Astrocyte (in vitro differentiated cells and primary cell): ENCODE measurements at regions not wholly inside any gene's neighbourhood (a gene's known extent, or its start where the extent isn't known, plus 50 kb on each side); places are given as distances from the start of the nearest gene placed in this dataset.
"Not testable (repeated sequence)": the region's sequence is repeated elsewhere in the genome, so short reads cannot be mapped to it uniquely, and the experiment has no call there.

Source experiments
- DNase-seq: peaks from one replicate; pipeline ENCODE4 v3.0.0-alpha.2; 2010; ENCODE audit warnings: low read depth
- FAIRE-seq: peaks from 2 replicates; lab custom pipeline; 2011; peaks lifted over from hg19 to GRCh38; lab: Jason Lieb, UNC
- H2AFZ ChIP-seq: 2 replicates; pipeline ENCODE4 v1.6.0; 2012; ENCODE audit warnings: low read depth, low read length, inconsistent platforms
- H3K27ac ChIP-seq: 2 replicates; pipeline ENCODE4 v1.5.1; 2011; ENCODE audit warnings: low read depth, low read length, inconsistent platforms
- H3K27me3 ChIP-seq: 2 replicates; pipeline ENCODE4 v1.6.0; 2011; ENCODE audit warnings: low read length, inconsistent platforms; ENCODE audit not compliant: insufficient read depth
- H3K36me3 ChIP-seq: 2 replicates; pipeline ENCODE4 v1.5.1; 2011; ENCODE audit warnings: low read length, inconsistent platforms; ENCODE audit not compliant: insufficient read depth
- H3K4me1 ChIP-seq: 2 replicates; pipeline ENCODE4 v1.5.1; 2011; ENCODE audit warnings: low read length, inconsistent platforms; ENCODE audit not compliant: insufficient read depth
- H3K4me2 ChIP-seq: 2 replicates; pipeline ENCODE4 v1.6.0; 2012; ENCODE audit warnings: low read length, inconsistent platforms
- H3K4me3 ChIP-seq: 2 replicates; pipeline ENCODE4 v1.5.1; 2011; ENCODE audit warnings: low read depth, mild to moderate bottlenecking, low read length, inconsistent platforms; ENCODE audit not compliant: insufficient read depth
- H3K79me2 ChIP-seq: 2 replicates; pipeline ENCODE4 v1.6.0; 2012; ENCODE audit warnings: mild to moderate bottlenecking, low read length, inconsistent platforms; ENCODE audit not compliant: insufficient read depth
- H3K9ac ChIP-seq: 2 replicates; pipeline ENCODE4 v1.6.0; 2012; ENCODE audit warnings: mild to moderate bottlenecking, low read length, inconsistent platforms
- H3K9me3 ChIP-seq: 2 replicates; pipeline ENCODE4 v1.5.1; 2012; ENCODE audit warnings: low read depth, mild to moderate bottlenecking, low read length, inconsistent platforms; ENCODE audit not compliant: insufficient read depth
- H4K20me1 ChIP-seq: 2 replicates; pipeline ENCODE4 v1.6.0; 2012; ENCODE audit warnings: low read length, inconsistent platforms; ENCODE audit not compliant: insufficient read depth
- H3K27ac Mint-ChIP-seq: one replicate; pipeline ENCODE4 v1.8.0; 2021; ENCODE audit warnings: mild to moderate bottlenecking, mixed read lengths; ENCODE audit not compliant: unreplicated experiment
- H3K27me3 Mint-ChIP-seq: one replicate; pipeline ENCODE4 v1.8.0; 2021; ENCODE audit warnings: low read depth, mixed read lengths; ENCODE audit not compliant: unreplicated experiment
- H3K36me3 Mint-ChIP-seq: one replicate; pipeline ENCODE4 v1.8.0; 2021; ENCODE audit warnings: low read depth, mixed read lengths; ENCODE audit not compliant: unreplicated experiment
- H3K4me1 Mint-ChIP-seq: one replicate; pipeline ENCODE4 v1.8.0; 2021; ENCODE audit warnings: low read depth, mixed read lengths; ENCODE audit not compliant: unreplicated experiment
- H3K4me3 Mint-ChIP-seq: one replicate; pipeline ENCODE4 v1.8.0; 2021; ENCODE audit warnings: mild to moderate bottlenecking, moderate library complexity, mixed read lengths; ENCODE audit not compliant: unreplicated experiment
- H3K9me3 Mint-ChIP-seq: one replicate; pipeline ENCODE4 v1.8.0; 2021; ENCODE audit warnings: mild to moderate bottlenecking, mixed read lengths; ENCODE audit not compliant: unreplicated experiment
- CTCF ChIP-seq: IDR thresholded peaks from 2 replicates; pipeline ENCODE4 v1.5.1; 2011; ENCODE audit warnings: low read depth, mild to moderate bottlenecking, inconsistent platforms, low read length, moderate library complexity; ENCODE audit not compliant: insufficient read depth
- EZH2 ChIP-seq: IDR thresholded peaks from 2 replicates; pipeline ENCODE4 v1.6.1; 2012; ENCODE audit warnings: mild to moderate bottlenecking, low read length, inconsistent platforms; ENCODE audit not compliant: insufficient read depth

DNA sequence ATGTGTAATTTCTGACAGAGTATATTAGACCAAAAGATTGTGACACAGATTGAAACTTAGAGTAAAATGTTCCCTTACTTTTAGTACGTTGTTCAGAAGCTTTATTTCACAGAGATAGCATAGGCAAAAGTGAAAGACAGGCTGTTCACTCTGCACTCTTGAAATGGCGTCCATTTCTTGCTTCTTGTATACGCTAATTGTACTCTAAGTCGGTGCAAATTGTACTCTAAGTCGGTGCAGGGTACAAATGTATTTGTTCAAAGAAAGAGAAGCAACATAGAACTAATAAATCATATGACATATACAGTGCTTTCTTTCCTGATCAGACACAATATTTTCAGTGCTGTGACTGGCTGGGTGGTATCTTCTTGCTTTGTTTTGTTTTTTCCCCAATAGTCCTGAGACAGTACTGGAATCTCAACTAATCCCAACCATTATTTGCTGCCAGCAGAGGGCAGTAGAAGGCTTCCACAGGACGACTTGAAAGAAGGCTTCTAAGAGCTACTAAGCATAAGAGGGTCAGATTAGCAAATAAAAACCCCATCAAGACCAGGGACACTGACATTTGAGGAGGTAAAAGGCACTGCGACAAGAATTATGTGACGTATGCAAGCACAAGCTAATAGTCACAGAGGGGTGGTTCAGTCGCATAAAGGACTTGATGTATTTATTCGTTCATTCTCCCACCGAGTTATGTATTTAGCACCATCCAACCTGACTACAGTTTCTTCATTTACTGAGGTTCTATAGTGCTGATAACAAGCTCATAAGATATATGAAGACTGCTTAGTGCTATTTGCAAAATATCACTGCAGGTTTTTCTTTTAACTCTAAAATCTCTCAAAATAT, 831.8 kb downstream of the TAF11L14 start:
- Histone ChIP-seq H3K9ac (no peak overlapping the region), H3K27me3 (no peaks in the 10 kb centered on the region), H3K4me2 (no peak overlapping the region), H4K20me1 (no peaks in the 10 kb centered on the region), H3K9me3 (no peaks in the 10 kb centered on the region), H3K4me1 (no peaks in the 10 kb centered on the region), H2AFZ (no peak overlapping the region), H3K36me3 (no peaks in the 10 kb centered on the region), H3K79me2 (no peaks in the 10 kb centered on the region), H3K27ac (no peak overlapping the region), H3K4me3 (no peak overlapping the region)
- Mint-ChIP-seq H3K4me3 (no peak overlapping the region), H3K4me1 (no peaks in the 10 kb centered on the region), H3K27ac (no peak overlapping the region), H3K27me3 (no peaks in the 10 kb centered on the region), H3K9me3 (no peaks in the 10 kb centered on the region), H3K36me3 (no peaks in the 10 kb centered on the region)
- peak; percentile 78 for TF ChIP-seq CTCF
- TF ChIP-seq EZH2 = no peak
- DNase-seq (peak; percentile 16), FAIRE-seq (no peak)

- no peaks in the 10 kb centered on the region for H3K4me1 Mint-ChIP-seq
- no peaks in the 10 kb centered on the region for H3K9me3 Mint-ChIP-seq
- no peaks in the 10 kb centered on the region for H3K36me3 Mint-ChIP-seq
- Histone ChIP-seq H2AFZ (no peak overlapping the region), H3K27me3 (no peaks in the 10 kb centered on the region), H3K4me2 (no peak overlapping the region), H3K79me2 (no peaks in the 10 kb centered on the region), H4K20me1 (no peaks in the 10 kb centered on the region), H3K4me1 (no peaks in the 10 kb centered on the region), H3K9ac (no peak overlapping the region), H3K36me3 (no peaks in the 10 kb centered on the region), H3K9me3 (no peaks in the 10 kb centered on the region), H3K4me3 (no peak overlapping the region), H3K27ac (no peak overlapping the region)
- FAIRE-seq (no peak), DNase-seq (no peak)
- no peak overlapping the region for H3K27ac Mint-ChIP-seq
- no peaks in the 10 kb centered on the region for H3K27me3 Mint-ChIP-seq
- H3K4me3 Mint-ChIP-seq = no peak overlapping the region
- no peak for TF ChIP-seq CTCF
- no peak for TF ChIP-seq EZH2
These were observed 832.5 kb downstream of the TAF11L14 start for GRCh38 chr5:18466731-18467130.

DNA sequence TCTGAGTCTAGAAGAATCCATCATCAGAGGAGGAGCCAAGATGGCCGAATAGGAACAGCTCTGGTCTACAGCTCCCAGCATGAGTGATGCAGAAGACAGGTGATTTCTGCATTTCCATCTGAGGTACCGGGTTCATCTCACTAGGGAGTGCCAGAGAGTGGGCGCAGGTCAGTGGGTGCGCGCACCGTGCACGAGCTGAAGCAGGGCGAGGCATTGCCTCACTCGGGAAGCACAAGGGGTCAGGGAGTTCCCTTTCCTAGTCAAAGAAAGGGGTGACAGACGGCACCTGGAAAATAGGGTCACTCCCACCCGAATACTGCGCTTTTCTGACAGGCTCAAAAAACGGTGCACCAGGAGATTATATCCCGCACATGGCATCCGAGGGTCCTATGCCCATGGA, 837.5 kb downstream of the TAF11L14 start:
- H3K9ac ChIP-seq, H3K27me3 Mint-ChIP-seq, H3K9me3 ChIP-seq, H3K27ac ChIP-seq, H3K4me3 ChIP-seq, H3K36me3 Mint-ChIP-seq, H3K27me3 ChIP-seq, H3K4me2 ChIP-seq, H3K79me2 ChIP-seq, H3K9me3 Mint-ChIP-seq, H3K4me3 Mint-ChIP-seq, FAIRE-seq, H3K27ac Mint-ChIP-seq, H3K4me1 ChIP-seq, DNase-seq, H2AFZ ChIP-seq, H3K36me3 ChIP-seq, H3K4me1 Mint-ChIP-seq, H4K20me1 ChIP-seq: not testable (repeated sequence)
